NCI-H345 (cell line): ENCODE measurements at regions not wholly inside any gene's neighbourhood (a gene's known extent, or its start where the extent isn't known, plus 50 kb on each side); places are given as distances from the start of the nearest gene placed in this dataset.

Experiments used
- DNase-seq: peaks from one replicate; lab custom pipeline; 2025; lab: John Stamatoyannopoulos, UW

DNA sequence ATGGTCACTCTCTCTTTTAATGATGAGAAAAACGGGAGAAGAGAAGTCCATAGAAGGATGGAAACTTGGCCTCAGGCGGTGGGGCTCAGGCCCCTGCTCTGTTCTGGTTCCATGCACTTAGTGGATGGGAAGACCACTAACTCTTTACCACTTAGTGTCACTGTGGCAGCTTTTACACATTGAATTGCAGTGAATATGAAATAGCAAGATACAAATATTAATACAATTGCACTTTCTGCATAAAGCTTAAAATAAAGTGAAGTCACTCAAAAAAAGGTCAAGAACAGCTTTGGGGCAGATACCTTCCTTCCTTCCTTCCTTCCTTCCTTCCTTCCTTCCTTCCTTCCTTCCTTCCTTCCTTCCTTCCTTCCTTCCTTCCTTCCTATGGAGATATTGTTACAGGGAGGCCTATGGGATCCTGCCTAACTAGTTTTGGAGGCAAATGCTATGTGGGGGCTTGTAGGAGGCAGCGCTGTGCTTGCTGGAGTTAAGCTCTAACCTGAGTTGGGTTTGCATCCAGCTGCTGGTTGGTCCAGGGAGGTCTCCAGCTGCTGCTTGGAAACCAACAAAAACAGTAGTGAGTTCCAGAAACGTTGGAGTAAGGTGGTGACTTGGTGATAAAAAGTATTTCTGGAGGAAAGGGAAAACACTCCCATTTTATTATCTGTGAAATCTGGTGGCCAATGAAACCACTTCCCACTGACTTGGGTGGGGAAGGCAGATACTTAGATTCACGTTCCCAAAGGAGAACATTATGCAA lies 62.3 kb upstream of the NKX2-2 start:
- no peak for DNase-seq

DNA sequence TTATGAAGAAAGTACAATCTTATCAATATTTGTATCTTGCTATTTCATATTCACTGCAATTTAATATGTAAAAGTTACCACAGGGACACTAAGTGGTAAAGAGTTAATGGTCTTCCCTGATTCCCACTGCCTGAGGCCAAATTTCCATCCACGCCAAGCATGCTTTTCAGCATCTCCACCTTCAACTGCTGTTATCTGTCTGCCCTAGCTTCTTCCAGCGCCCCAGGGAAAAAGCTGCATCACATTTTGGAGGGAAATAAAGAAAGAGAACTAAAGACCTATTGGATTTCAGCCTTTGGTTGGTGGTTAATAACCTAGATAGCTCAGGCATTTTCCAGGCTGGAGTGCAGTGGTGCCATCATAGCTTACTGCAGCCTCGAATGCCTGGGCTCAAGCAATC lies 61.3 kb upstream of the NKX2-2 start:
- no peak for DNase-seq

DNA sequence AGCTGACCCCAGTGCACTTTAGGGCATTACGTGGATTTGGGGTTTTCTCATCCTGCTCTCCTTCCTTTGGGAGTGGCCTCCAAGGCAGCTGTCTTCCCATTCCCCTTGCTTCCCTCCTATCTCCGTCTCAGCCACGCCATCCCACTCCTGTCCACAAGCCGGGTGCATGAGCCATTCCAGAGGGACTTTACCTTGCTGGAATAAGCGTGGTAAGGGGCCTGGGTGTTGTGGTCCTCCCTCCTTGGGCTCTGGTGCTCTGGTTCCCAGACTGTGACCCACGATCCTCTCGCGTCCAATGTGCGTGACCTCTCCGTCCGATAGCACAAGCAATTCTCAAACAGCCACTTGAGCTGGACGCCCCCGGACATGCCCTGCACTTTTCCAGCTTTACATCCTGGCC lies 60.6 kb upstream of the NKX2-2 start:
- no peak for DNase-seq

DNA sequence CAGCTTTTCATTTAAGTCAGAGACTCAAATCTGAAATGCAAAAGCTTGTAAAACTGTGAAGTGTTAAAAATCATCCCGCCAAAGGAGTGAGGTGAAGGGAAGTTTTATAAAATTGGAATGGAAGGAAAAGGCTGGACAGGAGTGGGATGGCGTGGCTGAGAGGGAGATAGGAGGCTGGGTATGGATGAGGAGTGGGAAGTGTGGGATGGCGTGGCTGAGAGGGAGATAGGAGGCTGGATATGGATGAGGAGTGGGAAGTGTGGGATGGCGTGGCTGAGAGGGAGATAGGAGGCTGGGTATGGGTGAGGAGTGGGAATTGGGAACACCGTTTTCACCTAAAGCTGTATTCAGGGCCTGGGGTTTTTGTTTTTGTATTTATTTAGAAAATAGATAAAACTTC lies 59.4 kb upstream of the NKX2-2 start:
- DNase-seq: no peak

DNA sequence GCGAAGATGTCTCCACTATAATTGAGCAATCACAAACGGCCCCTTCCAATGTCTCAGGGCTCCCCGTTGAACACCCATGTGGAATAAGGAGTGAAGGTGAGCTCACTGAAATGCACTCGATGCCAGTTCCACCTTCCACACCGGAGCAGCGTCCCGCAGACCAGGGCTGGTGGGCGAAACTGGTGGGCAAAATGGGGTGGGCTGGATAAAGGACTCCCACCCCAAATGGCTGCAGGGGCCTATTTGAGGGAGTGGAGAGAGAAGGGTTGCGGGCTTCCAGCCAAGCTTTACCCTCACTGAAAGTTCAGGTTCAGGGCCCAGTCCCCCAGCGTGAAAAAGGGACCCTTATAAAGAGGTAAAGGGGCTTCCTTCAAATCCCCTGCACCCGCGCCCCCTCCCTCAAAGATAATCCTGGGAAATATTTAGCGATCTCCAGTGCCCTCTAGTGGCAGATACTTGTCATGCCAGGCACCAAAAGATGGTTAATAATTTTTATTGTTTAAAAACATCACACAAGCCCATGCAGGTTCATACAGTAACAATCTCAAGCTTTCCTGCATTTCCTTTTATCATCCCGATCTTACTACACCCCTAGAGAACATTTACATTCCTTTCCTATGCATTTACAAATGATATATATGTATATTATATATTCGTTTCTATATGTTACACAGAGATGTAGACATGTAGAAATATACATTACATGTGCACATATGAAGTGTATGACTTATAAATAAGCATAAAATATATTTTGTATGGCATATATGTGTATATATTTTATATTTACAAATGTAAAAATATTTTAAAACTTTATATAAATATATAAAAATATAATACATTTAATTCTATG lies 58.2 kb upstream of the NKX2-2 start:
- DNase-seq: peak; percentile 43

DNA sequence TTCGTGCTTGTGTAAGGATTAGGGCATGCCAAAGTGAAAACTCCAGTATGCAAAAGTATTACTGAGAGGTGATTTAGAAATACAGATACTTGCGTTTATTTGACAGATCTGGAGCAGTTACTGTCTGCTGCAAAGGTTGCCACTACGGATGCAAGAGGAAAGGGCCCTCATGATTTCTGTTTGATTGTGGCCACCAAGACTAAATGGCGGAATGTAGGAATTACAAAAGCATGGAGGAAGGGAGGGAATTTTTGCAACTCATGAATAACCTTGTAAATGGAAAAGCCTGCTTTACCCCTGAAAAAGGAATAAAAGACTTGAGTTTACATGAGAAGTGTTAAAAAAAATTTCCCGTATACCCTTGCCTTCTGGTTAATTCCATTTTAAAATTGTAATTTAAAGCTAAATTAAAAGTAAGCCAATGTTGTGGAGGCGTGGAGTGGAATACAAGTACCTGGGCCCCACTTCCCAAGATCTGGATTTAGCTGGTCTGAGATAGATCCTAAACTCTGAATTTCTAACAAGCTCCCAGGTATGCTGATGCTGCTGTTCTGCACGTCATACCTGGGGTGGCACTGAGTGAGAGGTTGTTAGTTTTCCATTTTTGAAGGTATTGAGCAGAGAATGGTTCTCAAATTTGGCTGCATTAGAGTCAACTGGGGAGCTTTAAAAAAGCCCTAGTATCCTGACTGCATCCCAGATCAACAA lies 56.6 kb upstream of the NKX2-2 start:
- DNase-seq: no peak

DNA sequence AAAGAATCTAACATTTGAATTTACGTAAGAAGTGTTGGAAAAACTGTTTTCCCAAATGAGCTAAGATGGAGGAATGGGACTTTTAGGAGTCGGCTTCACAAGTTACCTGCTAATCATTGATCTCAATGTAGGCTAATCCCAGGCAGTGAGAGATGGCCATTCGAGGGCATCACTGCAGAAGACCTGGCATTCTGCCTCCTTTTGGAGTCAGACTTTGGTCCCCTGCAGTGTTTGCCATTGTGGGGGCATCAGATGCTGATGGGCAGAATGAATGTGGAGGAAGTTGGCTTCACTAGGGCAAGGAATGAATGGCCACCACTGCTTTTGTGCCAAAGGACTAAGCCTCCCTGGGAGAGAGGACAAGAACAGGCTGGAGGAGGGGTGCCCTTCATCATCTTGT lies 55.7 kb upstream of the NKX2-2 start:
- no peak for DNase-seq

DNA sequence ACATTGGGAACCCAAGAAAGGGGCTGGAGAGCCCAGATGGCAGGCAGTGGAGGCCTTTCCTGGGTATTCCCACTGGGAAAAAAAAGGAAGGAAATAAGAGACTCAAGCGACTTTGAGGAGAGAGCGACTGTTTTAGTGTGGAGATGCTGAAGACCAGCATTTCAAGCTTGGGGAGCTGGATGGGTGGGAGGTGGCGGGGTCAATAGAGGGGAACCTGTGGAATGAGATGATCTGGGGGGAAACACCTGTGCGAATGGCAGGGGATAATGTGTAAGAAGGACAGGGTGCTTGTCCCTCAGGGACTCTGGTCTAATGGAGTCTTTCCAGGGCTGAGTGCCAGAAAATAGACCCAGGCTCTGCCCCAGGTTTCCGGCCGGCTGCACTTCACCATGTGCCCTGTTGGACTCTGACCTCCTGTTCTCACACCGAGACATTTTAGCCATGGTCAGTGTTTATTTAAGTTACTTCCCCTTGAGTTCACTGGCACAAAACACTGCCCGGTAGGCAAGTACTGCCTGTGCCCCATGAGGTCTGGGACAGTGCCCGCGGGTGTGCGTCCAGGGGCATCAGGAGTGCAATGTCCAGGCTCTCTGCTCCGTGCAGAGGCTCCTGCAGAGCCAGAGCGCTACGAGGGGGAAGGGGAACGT lies 50.4 kb upstream of the NKX2-2 start:
- no peak for DNase-seq
